GM10266 (cell line): ENCODE measurements at regions not wholly inside any gene's neighbourhood (a gene's known extent, or its start where the extent isn't known, plus 50 kb on each side); places are given as distances from the start of the nearest gene placed in this dataset.

Experiments
- DNase-seq: peaks from one replicate; pipeline ENCODE4 v3.0.0; 2012; ENCODE audit errors: extremely low spot score
- TF ChIP-seq, protein P1 (sequence below): IDR thresholded peaks from 2 replicates; pipeline ENCODE4 v1.5.1; 2012; ENCODE audit warnings: mild to moderate bottlenecking, low read depth; ENCODE audit not compliant: control insufficient read depth, insufficient read depth; ENCODE audit errors: missing control alignments

DNA sequence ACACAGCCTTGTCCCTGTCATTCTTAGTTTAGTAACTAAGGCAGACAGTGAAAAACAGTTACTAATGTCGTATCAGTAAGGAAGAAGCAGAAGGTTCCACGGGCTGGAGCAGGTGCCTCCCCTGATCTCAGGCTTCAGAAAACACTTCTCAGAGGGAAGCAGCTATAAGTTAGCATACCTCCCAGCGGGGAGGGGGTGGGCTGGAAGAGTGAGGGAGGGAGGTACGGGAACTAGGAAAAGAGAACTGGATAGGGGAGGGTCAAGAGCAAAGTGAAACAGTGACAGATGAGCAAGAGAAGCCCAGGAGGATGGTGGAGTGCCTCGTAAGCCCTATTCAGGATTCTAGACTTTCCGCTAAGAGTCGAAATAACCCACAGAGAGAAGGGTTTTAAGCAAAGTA lies 186.3 kb upstream of the XYLT1 start:
- TF ChIP-seq, protein P1, sequence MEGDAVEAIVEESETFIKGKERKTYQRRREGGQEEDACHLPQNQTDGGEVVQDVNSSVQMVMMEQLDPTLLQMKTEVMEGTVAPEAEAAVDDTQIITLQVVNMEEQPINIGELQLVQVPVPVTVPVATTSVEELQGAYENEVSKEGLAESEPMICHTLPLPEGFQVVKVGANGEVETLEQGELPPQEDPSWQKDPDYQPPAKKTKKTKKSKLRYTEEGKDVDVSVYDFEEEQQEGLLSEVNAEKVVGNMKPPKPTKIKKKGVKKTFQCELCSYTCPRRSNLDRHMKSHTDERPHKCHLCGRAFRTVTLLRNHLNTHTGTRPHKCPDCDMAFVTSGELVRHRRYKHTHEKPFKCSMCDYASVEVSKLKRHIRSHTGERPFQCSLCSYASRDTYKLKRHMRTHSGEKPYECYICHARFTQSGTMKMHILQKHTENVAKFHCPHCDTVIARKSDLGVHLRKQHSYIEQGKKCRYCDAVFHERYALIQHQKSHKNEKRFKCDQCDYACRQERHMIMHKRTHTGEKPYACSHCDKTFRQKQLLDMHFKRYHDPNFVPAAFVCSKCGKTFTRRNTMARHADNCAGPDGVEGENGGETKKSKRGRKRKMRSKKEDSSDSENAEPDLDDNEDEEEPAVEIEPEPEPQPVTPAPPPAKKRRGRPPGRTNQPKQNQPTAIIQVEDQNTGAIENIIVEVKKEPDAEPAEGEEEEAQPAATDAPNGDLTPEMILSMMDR, result no peak
- DNase-seq, result no peak

DNA sequence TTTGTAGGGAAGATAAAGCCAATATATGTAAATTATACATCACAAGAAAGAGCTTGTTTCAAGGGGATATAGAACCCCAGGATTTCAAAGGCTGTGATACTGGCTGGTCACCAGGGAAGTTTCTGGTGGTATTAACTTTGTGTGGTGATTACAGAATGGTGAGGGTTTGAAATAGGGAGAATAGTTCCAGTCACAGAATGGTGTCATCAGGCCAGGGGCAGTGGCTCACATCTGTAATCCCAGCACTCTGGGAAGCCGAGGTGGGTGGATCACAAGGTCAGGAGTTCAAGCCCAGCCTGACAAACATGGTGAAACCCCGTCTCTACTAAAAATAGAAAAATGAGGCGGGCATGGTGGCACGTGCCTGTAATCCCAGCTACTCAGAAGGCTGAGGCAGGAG lies 183.8 kb upstream of the XYLT1 start:
- TF ChIP-seq, protein P1, result no peak
- DNase-seq, result no peak

DNA sequence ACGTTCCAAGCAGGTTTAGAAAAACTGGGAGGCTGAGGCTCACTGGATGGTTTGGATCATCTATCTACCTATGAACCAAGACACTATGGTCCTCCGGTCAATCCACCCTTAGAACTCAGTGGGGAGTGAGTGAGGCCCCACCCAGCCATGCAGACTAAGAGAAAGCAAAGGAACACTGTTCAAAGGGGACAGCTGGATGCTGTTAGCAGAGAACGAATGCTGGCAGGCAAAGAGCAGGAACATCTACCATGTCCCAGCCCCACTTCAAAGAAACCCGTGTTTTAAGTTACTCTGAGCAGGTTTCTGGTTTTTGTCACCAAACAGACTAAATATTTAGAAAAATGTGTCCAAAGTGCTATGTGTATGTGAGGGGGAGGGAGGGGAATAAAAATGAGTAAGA lies 183.4 kb upstream of the XYLT1 start:
- TF ChIP-seq, protein P1, result no peak
- DNase-seq, result no peak

DNA sequence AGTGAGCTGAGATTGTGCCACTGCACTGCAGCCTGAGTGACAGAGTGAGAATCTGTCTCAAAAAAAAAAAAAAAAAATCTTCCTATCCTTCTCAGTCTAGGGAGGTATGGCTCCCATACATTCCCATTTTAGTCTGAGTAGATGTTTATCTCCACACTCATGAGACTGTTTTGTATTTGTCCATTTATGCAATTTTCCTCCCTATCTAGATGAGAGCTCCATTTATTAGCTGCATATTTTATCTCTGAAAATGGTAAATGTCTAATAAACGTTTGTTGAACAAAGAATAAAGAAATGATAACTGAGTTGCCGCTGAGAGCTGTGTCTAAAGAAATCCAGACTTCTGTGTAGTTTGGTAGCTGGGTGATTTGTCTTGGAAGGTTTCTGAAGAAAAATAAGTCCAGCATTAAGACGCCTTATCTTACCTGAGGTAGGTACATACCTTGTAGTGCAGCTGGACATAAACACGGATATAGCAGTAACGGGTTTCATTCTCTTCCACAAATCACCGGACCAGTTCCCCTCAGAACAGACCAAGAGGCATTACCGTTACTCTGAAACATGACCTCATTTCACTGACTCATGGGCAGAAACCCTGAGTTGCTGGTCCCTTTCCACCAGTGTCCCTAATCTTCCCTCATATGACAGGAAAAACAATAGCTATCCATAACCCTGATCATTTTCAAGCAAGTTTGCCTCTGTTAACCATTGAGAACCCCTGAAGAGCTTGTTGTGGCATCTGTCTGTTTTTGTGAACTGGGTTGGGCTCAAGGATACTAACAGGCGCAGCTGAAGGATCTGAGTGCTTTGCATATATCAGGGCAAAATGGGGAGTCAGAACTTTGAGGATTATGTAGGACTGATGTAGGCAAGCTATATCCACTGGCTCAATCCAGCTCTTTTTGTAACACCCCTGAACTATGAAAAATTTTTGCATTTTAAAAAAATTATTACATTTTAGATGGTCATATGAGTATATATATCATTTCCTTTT lies 177.4 kb upstream of the XYLT1 start:
- TF ChIP-seq, protein P1, result no peak
- no peak for DNase-seq

DNA sequence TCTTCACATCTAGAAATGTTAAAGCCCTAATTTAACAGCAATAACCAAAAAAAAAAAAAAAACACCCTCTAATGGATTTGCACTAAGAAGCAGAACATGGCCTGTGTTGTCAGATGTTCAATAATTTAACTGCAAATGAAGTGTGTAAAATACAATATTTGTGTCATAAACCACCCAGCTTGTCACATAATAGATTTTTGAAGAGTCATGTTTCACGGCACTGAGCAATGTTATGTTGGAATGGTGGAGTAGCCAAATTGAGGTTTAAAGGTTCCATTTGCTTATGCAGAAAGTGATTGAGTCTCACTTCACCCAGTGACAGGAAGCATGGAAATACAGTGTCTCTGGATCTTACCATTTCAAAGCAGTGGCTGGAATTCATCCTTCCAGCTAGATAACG lies 173.2 kb upstream of the XYLT1 start:
- DNase-seq, result no peak
- TF ChIP-seq, protein P1, result no peak

DNA sequence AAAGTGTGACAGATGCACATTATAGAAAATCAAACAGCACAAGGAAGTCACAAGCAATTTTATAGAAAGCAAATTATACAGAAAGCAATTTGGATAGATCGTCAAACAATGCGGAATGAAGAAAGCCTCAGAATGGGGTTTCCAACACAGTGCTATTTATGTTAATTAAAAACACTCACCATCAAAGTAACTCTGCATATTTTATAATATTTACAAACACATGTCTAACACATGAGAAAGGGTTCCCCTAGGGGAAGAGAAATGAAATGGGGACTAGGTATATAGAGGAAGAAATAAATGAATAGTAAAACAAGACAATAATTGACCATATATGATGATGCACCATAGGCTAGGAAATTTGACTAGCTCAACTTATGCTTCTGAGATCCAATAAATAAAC lies 171.2 kb upstream of the XYLT1 start:
- TF ChIP-seq, protein P1, result no peak
- DNase-seq, result no peak

DNA sequence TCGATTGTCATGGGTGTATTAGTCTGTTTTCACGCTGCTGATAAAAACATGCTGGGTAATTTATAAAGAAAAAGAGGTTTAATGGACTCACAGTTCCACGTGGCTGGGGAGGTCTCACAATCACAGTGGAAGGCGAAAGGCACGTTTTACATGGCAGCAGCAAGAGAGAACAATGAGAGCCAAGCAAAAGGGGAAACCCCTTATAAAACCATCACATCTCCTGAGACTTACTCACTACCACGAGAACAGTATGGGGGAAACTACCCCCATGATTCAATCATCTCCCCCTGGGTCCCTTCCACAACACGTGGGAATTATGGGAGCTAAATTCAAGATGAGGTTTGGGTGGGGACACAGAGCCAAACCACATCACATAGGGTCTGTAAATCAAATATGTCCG lies 167.4 kb upstream of the XYLT1 start:
- no peak for DNase-seq
- TF ChIP-seq, protein P1, result no peak
